Stimulated activated CD4-positive, alpha-beta T cell treated with anti-CD3 and anti-CD28 coated beads, Interleukin-15, amount 100 ng/mL, for 48 hours (primary cell): ENCODE measurements at regions not wholly inside any gene's neighbourhood (a gene's known extent, or its start where the extent isn't known, plus 50 kb on each side); places are given as distances from the start of the nearest gene placed in this dataset.
"Not testable (repeated sequence)": the region's sequence is repeated elsewhere in the genome, so short reads cannot be mapped to it uniquely, and the experiment has no call there.

Experiments used
- DNase-seq, 2 donors: peaks; one replicate each; pipeline ENCODE4 v3.0.0-alpha.2; 2020; ENCODE audit warnings: low read depth in 2 of 2

DNA sequence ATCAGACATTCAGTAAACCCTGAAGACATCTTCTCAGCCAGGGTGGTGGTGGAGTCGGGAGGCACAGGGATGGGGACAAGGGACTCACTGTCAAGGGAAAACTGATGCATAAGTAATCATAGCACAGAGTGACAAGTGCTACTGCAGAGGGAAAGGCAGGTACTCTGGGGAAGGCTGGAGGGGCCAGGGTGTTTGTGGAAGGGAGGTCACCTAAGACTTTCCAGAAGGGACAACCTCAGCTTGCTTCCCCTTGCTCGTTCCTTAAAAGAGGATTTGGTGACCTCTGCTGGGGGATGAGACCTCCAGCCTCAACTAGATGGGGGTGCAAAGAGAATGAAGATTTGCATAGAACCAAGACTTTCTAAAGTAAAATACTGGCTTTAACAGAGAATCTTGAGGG, 99.5 kb downstream of the SLC4A3 start:
- DNase-seq, result no peak

GRCh38 chr2:219727771-219728429, 100.5 kb downstream of the SLC4A3 start:
- DNase-seq, result no peak

- DNase-seq, result no peak
Observed at GRCh38 chr2:219728991-219729487, 101.6 kb downstream of the SLC4A3 start.

DNA sequence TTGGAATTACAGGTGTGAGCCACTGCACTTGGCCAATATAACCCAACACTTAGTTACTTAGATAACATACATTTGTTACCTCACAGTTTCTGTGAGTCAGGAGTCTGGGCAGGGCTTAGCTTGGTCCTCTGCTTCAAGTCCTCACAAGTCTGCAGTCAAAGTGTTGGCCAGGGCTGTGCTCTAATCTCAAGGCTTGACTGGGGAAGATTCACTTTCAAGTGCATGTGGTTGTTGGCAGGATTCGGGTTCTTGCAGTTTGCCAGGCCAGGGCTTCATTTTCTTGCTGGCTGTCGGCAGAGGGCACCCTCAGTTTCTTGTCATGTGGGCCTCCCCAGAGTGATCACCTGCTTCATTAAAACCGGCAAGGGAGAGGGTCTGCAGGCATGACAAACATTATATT, 103.7 kb downstream of the SLC4A3 start:
- DNase-seq, result no peak

DNA sequence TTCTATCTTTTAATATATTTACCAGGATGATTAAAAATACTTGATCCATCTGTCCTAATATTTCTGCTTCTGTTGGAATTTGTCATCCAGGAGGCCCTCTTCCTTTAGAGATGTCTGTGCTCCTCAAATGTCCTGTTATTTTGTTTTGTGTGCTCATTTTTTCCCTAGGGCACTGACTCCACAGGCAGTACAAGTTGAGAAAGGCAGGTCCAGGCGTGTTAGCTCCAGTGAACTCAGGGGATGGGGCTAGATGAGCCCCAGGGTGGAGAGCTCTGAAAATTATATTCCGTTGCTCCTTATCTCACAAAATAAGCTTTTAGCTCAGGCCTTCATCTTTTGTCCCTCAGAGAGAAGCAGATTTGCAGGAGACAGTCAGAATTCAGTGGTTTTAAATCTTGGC, 105.7 kb downstream of the SLC4A3 start:
- DNase-seq, result no peak

GRCh38 chr2:219733746-219734145, 106.3 kb downstream of the SLC4A3 start:
- DNase-seq, result no peak

GRCh38 chr2:219736209-219736608, 108.8 kb downstream of the SLC4A3 start:
- no peak for DNase-seq

GRCh38 chr2:219737270-219737691, 109.9 kb downstream of the SLC4A3 start:
- DNase-seq, result no peak

DNA sequence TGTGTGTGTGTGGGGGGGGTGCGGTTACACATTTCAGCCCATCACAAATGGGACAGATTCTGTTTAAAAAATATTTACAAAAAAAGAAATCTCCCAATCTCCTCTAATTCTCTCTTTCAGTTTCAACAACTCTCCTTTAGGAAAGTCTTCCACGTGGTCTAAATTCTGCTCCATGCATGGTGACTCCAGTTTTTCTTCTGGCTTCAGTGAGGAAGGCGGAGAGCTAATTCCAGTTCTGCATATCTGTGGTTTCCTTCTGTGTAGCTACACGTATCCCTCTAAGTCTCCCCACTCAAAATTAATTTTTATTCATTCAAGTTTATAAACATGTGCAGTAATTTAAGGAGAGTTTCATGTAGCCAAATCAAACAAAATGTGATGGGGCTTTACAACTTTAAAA, 111.6 kb downstream of the SLC4A3 start:
- DNase-seq, result no peak

GRCh38 chr2:219739866-219740440, 112.5 kb downstream of the SLC4A3 start:
- DNase-seq, result no peak

DNA sequence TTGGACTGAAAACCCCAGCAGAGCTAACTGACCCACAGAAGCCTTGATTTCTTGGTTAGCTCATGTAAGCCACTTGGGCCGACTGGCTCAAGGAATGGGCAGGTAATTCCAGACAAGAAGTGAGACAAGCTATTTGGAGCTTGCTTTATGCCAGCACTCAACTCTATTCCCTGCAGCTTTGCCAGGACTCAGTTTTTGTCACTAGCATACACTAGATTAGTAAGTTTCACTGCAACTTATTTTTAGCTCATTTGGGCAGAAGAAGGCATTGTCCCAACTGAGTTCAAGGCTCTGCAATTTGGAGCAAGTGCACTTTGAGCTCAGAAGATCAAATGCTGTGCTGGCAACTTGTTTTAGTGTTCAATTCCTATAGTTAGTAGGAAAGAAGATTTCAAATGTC, 116.1 kb downstream of the SLC4A3 start:
- DNase-seq, result no peak

- DNase-seq, result no peak
Observed at GRCh38 chr2:219744066-219744465, 116.6 kb downstream of the SLC4A3 start.

GRCh38 chr2:219744600-219744999, 117.2 kb downstream of the SLC4A3 start:
- DNase-seq, result no peak

- no peak for DNase-seq
Observed at GRCh38 chr2:219747637-219748036, 120.2 kb downstream of the SLC4A3 start.

DNA sequence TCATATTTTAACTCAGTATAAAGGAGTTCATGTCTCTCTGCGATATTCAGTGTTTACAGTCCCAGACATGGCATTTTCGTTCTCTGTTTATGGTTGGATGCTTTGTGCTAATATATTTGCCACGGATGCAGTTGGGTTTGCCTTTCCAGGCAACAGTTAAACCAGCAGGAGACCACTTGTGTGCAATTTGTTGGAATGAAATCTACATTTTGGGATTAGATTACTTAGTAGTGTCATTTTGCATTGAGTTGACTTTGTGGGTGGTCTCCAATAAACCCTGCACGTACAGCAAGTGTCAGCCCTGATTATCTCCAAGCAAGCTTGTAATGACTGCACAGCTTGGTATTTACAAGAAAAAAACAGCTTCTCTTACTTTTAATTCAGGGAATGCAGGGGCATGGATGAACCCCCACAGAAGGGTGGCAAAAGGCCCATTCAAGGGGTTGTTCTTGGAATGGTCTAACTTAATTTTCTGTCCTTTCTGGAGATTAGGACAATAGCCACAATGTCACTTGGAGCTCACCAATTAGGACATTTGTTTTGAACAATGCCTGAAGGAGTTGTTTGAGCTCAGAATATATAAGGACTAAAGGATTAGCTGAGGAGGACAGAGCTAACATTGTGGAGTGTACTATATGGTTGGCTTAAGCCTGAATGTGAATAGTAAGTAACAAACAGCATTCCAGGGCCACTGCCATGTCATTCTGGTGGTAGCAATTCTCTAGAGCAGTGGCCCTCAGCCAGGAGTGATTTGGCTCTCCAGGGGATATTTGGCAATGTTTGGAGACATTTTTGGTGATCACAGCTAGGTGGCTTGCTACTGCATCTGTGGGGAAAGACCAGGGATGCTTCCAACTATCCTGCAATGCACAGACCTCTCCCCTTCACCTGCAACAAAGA, 121.5 kb downstream of the SLC4A3 start:
- DNase-seq, result no peak

- DNase-seq, result not testable (repeated sequence)
Observed at GRCh38 chr2:219751121-219751520, 123.7 kb downstream of the SLC4A3 start.

- DNase-seq, result no peak
Observed at GRCh38 chr2:219752726-219753125, 125.3 kb downstream of the SLC4A3 start.

DNA sequence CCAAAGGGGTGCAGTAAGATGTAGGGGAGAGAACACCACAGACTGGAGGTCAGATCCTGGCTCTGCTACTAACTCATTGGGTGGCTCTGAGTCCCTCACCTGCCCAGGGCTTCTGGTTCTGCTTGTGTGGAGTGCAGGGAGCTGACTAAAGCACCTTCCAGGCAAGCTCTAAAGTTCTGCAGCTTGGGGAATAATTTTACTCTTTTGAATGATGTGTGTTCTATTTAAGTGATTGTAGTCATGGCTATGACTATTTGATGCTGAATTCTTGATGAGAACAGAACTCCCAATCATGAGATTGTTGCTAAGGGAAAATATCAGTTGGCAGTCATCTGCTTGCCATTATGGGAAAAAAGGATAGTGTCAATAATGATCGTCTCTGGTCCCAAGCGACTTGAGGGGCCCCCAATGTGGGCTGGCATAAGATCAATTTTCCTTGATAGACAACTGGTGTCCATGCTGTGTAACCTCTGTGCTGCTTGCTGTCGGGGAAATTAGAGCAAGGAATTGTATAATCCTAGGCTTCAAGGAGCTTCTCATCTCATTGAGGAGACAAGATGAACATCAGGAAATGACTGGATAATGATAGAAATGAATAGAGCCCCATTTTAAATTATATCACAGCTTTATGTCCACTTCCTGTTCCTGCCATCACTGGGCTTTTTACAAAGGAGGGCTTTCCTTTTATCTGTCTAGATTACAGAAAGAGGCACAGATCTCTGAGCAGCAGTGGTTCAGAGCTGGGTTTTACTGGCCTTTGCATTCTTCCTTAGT, 131.7 kb downstream of the SLC4A3 start:
- DNase-seq, result no peak

DNA sequence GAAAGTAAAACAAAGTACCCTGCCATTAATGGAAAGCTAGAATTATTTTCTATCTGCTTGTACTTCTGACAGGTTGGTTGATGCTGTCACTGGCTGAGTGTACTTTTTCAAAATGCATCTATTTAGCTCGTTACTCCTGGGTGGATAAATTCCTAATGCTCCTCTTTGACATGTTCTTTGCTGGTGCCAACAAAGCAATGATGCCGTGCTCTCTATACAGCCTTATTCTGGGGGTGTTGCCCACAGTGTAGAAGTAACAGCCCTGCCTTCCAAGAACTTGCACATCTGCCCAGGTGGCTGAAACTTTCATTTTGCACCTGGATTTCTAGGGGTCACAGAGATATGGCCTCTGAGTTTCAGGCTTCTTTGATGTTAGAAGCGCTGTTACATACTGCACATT, 132.4 kb downstream of the SLC4A3 start:
- DNase-seq, result no peak

GRCh38 chr2:219765231-219765911, 137.9 kb downstream of the SLC4A3 start:
- no peak for DNase-seq

DNA sequence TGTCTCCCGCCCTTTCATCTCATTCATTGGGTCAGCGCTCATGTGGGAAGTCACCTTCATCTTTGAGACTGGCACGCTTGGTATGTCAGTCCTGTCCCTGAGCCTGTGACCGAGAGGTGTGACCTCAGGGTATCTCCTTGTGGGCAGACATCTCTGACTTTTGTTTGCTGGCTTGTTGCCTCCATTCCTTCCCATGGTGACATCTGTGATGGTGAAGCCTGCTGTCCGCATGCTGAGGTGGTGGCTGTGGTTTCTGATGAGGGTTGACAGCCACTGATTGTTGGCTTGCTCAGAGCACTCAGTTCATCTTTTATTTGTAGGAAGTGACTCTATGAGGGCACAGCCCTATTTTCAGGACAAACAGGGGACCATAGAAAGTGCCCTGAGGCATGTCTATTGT, 139.2 kb downstream of the SLC4A3 start:
- DNase-seq, result no peak
